Body of pancreas (tissue), 4 donors: ENCODE measurements at regions not wholly inside any gene's neighbourhood (a gene's known extent, or its start where the extent isn't known, plus 50 kb on each side); places are given as distances from the start of the nearest gene placed in this dataset.

ENCODE experiments used
- POLR2A ChIP-seq, 3 donors: fragments of 450-650 bp; IDR thresholded peaks; one replicate each; pipeline ENCODE4 v1.6.1; 2016; ENCODE audit warnings: antibody characterized with exemption in 3 of 3, mild to moderate bottlenecking in 2 of 3
- TF ChIP-seq, protein P1 (sequence below), 7 experiments: fragments of 450-650 bp in 4 of 7; fragments of 200-600 bp in 3 of 7; sonication (generic) in 3 of 7; IDR thresholded peaks; one replicate each; pipeline ENCODE4 v1.5.1; 2016 to 2019; ENCODE audit warnings: antibody characterized with exemption in 7 of 7

DNA sequence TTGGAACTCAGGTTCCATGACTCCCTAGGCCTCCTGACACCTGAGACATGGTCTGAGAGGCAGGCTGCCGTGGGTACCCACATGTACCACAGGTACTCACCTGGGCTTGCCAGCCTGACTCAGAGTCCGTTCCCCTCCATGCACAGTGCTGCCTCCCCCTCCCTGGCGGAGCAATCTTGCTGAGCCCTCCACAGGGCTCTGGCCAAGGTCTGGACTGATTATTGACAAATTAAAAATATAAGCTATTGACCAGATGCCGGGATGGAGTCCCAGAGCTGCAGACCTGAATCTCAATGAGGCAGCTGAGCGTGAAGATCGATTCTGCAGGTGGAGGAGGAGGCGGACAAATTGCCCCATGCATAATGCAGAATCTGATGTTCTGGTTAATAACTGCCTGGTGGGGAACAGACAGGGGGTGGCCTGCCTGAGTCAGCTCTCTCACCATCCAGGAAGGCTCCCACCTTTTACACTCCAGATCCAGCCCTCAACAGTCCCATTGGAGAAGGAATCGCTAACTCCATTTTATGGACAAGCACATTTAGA lies 422.7 kb downstream of the MIAT start:
- TF ChIP-seq, protein P1, sequence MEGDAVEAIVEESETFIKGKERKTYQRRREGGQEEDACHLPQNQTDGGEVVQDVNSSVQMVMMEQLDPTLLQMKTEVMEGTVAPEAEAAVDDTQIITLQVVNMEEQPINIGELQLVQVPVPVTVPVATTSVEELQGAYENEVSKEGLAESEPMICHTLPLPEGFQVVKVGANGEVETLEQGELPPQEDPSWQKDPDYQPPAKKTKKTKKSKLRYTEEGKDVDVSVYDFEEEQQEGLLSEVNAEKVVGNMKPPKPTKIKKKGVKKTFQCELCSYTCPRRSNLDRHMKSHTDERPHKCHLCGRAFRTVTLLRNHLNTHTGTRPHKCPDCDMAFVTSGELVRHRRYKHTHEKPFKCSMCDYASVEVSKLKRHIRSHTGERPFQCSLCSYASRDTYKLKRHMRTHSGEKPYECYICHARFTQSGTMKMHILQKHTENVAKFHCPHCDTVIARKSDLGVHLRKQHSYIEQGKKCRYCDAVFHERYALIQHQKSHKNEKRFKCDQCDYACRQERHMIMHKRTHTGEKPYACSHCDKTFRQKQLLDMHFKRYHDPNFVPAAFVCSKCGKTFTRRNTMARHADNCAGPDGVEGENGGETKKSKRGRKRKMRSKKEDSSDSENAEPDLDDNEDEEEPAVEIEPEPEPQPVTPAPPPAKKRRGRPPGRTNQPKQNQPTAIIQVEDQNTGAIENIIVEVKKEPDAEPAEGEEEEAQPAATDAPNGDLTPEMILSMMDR (IDR thresholded peaks at IDR 0.05): no peak
- TF ChIP-seq POLR2A (IDR thresholded peaks at IDR 0.05): no peak
